Renal cortical epithelial cell (primary cell): ENCODE measurements at regions not wholly inside any gene's neighbourhood (a gene's known extent, or its start where the extent isn't known, plus 50 kb on each side); places are given as distances from the start of the nearest gene placed in this dataset.

Source experiments
- DNase-seq: peaks from one replicate; pipeline ENCODE4 v3.0.0-alpha.2; 2011; ENCODE audit warnings: low read depth

- DNase-seq: no peak
Measured at GRCh38 chr22:26847046-26847445, 189.7 kb downstream of the MIAT start.

- DNase-seq: no peak
Measured at GRCh38 chr22:26847816-26848215, 190.4 kb downstream of the MIAT start.

DNA sequence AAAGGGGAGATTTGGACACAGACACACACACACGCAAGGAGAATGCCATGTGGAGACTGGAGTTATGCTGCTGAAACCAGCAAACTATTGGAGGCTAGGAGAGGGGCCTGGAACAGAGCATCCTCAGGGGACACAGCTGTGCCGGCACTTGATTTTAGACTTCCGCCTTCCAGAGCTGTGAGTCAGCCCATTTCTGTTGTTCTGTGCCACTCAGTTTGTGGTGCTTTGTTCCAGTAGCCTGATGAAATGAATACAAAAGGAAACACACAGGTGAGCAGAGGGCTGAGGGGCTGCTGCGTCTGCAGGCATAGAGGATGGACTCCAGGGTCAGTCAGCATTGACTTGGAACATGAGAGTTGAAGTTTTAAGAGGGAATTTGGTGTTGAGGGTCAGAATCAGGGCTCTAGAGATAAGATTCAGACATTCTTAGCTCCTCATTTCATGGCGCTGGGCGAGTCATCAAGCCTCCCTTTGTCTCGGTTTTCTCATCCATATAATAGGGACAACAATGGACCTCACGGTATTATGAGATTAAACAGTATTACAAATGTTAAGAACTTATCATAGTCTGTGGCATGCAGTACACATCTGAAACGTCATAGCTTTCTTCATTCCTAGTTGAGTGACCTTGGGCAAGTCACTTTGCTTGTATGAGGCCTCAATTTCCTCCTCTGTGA, 191.0 kb downstream of the MIAT start:
- peak; percentile 25 for DNase-seq

- no peak for DNase-seq
Measured at GRCh38 chr22:26849575-26849974, 192.2 kb downstream of the MIAT start.

- DNase-seq: no peak
Measured at GRCh38 chr22:26851125-26851524, 193.7 kb downstream of the MIAT start.

GRCh38 chr22:26852176-26852575, 194.8 kb downstream of the MIAT start:
- DNase-seq: no peak

- no peak for DNase-seq
Measured at GRCh38 chr22:26853071-26853470, 195.7 kb downstream of the MIAT start.

GRCh38 chr22:26853495-26853894, 196.1 kb downstream of the MIAT start:
- no peak for DNase-seq

DNA sequence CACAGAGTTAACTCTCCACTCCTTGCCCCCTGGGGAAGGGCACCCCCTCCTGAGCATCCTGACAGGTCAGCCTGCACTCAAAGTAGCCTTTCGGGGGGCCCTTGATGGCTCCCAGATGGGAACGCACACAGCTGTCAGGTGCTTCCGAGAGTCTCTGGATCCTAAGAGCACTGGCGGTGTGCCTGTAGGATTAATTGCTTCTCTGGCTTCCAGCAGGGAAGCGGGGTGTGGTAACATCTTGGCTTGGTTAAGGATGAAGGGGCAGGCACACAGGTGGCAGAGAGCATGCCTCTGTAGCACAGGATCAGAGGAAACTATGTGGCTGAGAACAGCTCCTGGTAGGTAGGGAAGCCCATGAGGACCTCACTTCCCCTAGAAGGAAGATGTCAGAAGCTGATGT, 199.8 kb downstream of the MIAT start:
- no peak for DNase-seq

- no peak for DNase-seq
Measured at GRCh38 chr22:26860301-26860700, 202.9 kb downstream of the MIAT start.

- DNase-seq: no peak
Measured at GRCh38 chr22:26865021-26865420, 207.6 kb downstream of the MIAT start.

GRCh38 chr22:26883393-26883792, 226.0 kb downstream of the MIAT start:
- DNase-seq: peak; percentile 30

GRCh38 chr22:26884921-26885320, 227.5 kb downstream of the MIAT start:
- DNase-seq: no peak

GRCh38 chr22:26885441-26886261, 228.3 kb downstream of the MIAT start:
- DNase-seq: no peak

GRCh38 chr22:26887456-26887855, 230.1 kb downstream of the MIAT start:
- DNase-seq: peak; percentile 93

- DNase-seq: peak; percentile 66
Measured at GRCh38 chr22:26887916-26888315, 230.5 kb downstream of the MIAT start.

- DNase-seq: peak; percentile 26
Measured at GRCh38 chr22:26888887-26889286, 231.5 kb downstream of the MIAT start.

GRCh38 chr22:26889802-26890201, 232.4 kb downstream of the MIAT start:
- no peak for DNase-seq

DNA sequence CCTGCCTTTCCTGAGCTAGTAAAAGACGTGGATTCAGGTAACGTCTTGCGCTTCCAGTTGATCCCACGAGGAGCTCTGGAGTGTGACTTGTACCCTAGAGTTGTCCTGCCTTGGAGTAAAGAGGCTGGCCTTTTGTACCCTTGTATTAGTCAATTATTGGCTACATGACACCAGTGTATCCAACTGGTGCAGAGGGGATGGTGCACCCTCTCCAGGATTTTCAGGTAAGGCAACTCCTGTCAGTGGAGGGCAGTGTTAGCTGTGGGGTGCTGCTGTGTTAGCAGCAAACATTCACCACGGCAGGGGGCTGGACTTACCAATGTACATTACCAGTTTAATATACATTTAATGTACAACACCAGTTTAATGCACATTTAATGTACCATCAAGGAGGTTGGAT, 233.5 kb downstream of the MIAT start:
- peak; percentile 29 for DNase-seq

DNA sequence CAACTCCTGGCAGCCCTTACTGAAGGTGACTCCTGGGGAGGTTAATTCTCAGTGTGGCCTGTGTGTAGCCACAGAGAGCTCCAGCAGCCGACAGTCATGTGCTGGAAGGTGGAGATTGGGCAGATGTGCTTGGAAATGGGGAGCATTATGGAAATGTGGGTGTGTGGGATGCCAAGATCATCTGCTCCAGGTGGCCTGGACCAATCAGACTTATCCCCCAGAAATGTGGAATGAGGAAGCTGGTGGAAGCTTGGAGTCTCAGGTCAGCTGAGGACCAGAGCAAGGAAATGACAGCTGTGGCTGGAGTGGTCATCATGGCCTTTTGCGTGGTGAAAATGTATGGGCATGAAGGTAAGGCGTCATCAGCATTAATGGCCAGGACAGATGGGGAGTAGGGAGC, 234.0 kb downstream of the MIAT start:
- no peak for DNase-seq

DNA sequence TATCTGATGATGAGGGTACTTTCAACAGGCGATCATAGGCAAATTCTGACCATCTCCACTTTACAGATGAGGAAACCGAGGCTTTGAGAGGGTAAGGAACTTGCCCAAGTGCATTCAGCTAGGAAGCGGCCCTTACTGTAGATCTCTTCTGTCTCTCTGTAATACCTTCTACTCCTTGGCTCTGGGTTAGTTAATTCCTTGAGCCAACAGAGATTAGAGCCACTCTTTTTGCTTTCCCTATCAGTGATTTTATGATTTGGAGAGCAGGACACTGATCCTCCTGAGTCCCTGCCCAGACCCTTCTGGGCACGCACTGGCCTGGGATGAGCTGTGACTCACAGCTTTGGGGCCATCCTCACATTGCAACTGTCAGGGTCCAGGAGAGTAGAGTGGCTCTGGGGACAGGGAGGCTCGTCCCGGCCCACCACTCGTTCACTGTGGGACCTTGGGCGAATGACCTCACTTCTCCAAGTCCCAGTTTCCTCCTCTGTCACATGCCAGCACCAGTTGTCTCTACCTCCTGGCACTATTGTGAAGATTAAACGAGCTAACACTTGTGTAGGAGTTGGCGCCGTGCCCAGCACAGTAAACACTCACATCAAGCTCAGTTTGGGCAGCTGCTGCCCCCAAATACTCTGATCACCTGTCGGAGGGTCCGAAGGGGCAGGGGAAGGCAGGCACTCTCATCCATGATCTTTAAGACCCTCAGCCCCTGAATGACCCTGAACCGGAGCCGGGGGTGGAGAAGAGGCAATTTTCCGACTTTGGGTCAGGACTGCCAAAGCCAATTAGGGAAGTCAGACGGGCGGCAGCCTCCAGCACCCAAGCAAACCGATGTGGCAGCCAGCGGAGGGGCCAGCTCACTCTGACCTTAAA, 235.0 kb downstream of the MIAT start:
- DNase-seq: peak; percentile 21
